ENCODE measurements at regions not wholly inside any gene's neighbourhood (a gene's known extent, or its start where the extent isn't known, plus 50 kb on each side); places are given as distances from the start of the nearest gene placed in this dataset.

DNA sequence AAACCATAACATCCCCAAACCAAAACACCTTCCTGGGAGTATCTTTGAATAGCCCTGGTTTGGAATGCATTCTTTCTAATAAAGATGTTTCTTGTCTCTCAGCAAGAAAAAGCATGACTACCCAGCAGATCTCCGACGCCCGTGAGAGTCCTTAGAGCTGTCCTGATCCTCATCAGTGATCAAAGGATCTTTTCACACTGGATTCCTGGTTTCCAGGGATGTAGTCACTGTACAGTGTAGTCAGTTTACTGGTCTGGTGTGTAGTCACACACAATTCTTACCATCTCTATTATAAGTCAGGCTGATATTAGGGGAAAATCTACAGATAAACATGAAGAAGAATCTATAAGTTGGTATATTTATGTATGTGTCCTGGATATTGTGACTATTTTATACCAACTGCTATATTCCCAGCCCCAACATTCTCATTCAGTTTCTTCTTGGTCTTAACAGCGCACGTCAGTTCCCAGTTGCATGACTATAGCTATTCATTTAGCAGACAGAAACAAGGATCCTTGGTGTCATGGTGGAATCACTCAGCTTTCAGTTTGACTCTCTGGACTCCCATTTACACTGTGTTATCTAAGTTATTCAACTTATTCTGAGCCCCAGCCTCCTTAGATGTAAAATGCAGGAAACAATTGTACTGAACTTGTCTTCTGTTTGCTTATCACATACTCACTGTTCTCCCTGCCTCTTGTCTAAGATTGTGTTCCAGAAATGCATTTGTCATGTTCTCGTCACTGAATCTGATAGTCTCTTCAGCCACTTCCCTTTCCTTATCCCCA, 68.3 kb downstream of the SLIT2 start:
- TF ChIP-seq, protein P1, sequence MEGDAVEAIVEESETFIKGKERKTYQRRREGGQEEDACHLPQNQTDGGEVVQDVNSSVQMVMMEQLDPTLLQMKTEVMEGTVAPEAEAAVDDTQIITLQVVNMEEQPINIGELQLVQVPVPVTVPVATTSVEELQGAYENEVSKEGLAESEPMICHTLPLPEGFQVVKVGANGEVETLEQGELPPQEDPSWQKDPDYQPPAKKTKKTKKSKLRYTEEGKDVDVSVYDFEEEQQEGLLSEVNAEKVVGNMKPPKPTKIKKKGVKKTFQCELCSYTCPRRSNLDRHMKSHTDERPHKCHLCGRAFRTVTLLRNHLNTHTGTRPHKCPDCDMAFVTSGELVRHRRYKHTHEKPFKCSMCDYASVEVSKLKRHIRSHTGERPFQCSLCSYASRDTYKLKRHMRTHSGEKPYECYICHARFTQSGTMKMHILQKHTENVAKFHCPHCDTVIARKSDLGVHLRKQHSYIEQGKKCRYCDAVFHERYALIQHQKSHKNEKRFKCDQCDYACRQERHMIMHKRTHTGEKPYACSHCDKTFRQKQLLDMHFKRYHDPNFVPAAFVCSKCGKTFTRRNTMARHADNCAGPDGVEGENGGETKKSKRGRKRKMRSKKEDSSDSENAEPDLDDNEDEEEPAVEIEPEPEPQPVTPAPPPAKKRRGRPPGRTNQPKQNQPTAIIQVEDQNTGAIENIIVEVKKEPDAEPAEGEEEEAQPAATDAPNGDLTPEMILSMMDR (IDR thresholded peaks at IDR 0.05; ENCODE audit: low read length), result no peak
- TF ChIP-seq EZH2 (IDR thresholded peaks at IDR 0.05; ENCODE audit: borderline replicate concordance, low read length), result no peak

All from OCI-LY1 (cell line).